ENCODE measurements at regions not wholly inside any gene's neighbourhood (a gene's known extent, or its start where the extent isn't known, plus 50 kb on each side); places are given as distances from the start of the nearest gene placed in this dataset.
A peak's percentile ranks its signal among the peaks of the same experiment; 100 is the strongest.

GRCh38 chr4:14831416-14831815 lies 170.9 kb upstream of the CPEB2 start:
- DNase-seq (ENCODE audit: low read depth): no peak

- DNase-seq (ENCODE audit: low read depth): no peak
Measured at GRCh38 chr4:14833053-14833452, 169.2 kb upstream of the CPEB2 start.

- DNase-seq (ENCODE audit: low read depth): no peak
Measured at GRCh38 chr4:14834382-14834781, 167.9 kb upstream of the CPEB2 start.

GRCh38 chr4:14835288-14835687 lies 167.0 kb upstream of the CPEB2 start:
- no peak for DNase-seq (ENCODE audit: low read depth)

GRCh38 chr4:14835708-14836425 lies 166.4 kb upstream of the CPEB2 start:
- no peak for DNase-seq (ENCODE audit: low read depth)

GRCh38 chr4:14837860-14838259 lies 164.4 kb upstream of the CPEB2 start:
- DNase-seq (ENCODE audit: low read depth): no peak

GRCh38 chr4:14841801-14842768 lies 160.2 kb upstream of the CPEB2 start:
- DNase-seq (ENCODE audit: low read depth): peak; percentile 73

GRCh38 chr4:14842964-14843630 lies 159.2 kb upstream of the CPEB2 start:
- no peak for DNase-seq (ENCODE audit: low read depth)

- no peak for DNase-seq (ENCODE audit: low read depth)
Measured at GRCh38 chr4:14844061-14844460, 158.2 kb upstream of the CPEB2 start.

GRCh38 chr4:14848229-14848628 lies 154.1 kb upstream of the CPEB2 start:
- no peak for DNase-seq (ENCODE audit: low read depth)

- no peak for DNase-seq (ENCODE audit: low read depth)
Measured at GRCh38 chr4:14850455-14851097, 151.7 kb upstream of the CPEB2 start.

- DNase-seq (ENCODE audit: low read depth): peak; percentile 83
Measured at GRCh38 chr4:14853176-14853943, 148.9 kb upstream of the CPEB2 start.

- no peak for DNase-seq (ENCODE audit: low read depth)
Measured at GRCh38 chr4:14855719-14856061, 146.6 kb upstream of the CPEB2 start.

- DNase-seq (ENCODE audit: low read depth): peak; percentile 99
Measured at GRCh38 chr4:14856062-14856933, 146.0 kb upstream of the CPEB2 start.

- DNase-seq (ENCODE audit: low read depth): no peak
Measured at GRCh38 chr4:14856934-14857235, 145.4 kb upstream of the CPEB2 start.

- DNase-seq (ENCODE audit: low read depth): no peak
Measured at GRCh38 chr4:14857475-14857874, 144.8 kb upstream of the CPEB2 start.

GRCh38 chr4:14857981-14858380 lies 144.3 kb upstream of the CPEB2 start:
- DNase-seq (ENCODE audit: low read depth): no peak

- DNase-seq (ENCODE audit: low read depth): no peak
Measured at GRCh38 chr4:14862891-14863290, 139.4 kb upstream of the CPEB2 start.

- no peak for DNase-seq (ENCODE audit: low read depth)
Measured at GRCh38 chr4:14863418-14864364, 138.6 kb upstream of the CPEB2 start.

Measured in HT1080 (cell line).